Stimulated activated effector memory CD8-positive, alpha-beta T cell treated with anti-CD3 and anti-CD28 coated beads, Interleukin-12 subunit alpha, Interleukin-12 subunit beta, amount 100 ng/mL, for 72 hours (primary cell): ENCODE measurements at regions not wholly inside any gene's neighbourhood (a gene's known extent, or its start where the extent isn't known, plus 50 kb on each side); places are given as distances from the start of the nearest gene placed in this dataset.
"Not testable (repeated sequence)": the region's sequence is repeated elsewhere in the genome, so short reads cannot be mapped to it uniquely, and the experiment has no call there.

ENCODE experiments used
- ATAC-seq: fragments of 150-1000 bp; cut with Tn5 transposase; 2 replicates; pipeline ENCODE4 v1.10.0; 2021
- DNase-seq, 2 donors: peaks; one replicate each; pipeline ENCODE4 v3.0.0; 2021 to 2022; ENCODE audit warnings: low spot score in 2 of 2
- H3K27ac Mint-ChIP-seq: one replicate; pipeline ENCODE4 v1.8.0; 2022; ENCODE audit warnings: mild to moderate bottlenecking, mixed read lengths
- H3K36me3 Mint-ChIP-seq: one replicate; pipeline ENCODE4 v1.8.0; 2022; ENCODE audit warnings: mild to moderate bottlenecking, mixed read lengths
- H3K4me1 Mint-ChIP-seq: one replicate; pipeline ENCODE4 v1.8.0; 2022; ENCODE audit warnings: mixed read lengths
- H3K4me3 Mint-ChIP-seq: one replicate; pipeline ENCODE4 v1.8.0; 2022; ENCODE audit warnings: mild to moderate bottlenecking, mixed read lengths
- H3K9me3 Mint-ChIP-seq: one replicate; pipeline ENCODE4 v1.8.0; 2022; ENCODE audit warnings: mixed read lengths

DNA sequence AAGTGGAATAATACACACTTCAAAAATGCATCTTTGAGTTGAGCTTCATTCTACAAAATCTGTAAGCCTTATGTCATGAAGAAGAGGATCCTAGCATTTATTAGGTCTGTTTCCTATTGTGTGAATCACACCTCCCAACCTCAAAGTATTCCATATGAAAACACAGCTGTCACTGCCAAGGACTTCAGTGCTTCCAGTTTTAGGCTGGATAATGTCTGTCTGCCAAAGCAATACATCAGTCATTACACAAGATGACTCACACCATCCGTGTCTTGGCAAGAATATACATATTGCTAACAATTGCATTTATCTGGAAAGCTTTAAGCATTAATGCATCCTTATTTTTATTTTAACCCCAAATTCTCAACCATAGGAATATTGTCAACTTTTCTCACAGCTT, 125.7 kb upstream of the TMPRSS15 start:
- ATAC-seq (no peak), DNase-seq (no peak)
- Mint-ChIP-seq H3K27ac (no peak overlapping the region), H3K9me3 (peaks cover 12% of the 10 kb centered on the region), H3K4me1 (no peaks in the 10 kb centered on the region), H3K4me3 (no peak overlapping the region), H3K36me3 (no peaks in the 10 kb centered on the region)

DNA sequence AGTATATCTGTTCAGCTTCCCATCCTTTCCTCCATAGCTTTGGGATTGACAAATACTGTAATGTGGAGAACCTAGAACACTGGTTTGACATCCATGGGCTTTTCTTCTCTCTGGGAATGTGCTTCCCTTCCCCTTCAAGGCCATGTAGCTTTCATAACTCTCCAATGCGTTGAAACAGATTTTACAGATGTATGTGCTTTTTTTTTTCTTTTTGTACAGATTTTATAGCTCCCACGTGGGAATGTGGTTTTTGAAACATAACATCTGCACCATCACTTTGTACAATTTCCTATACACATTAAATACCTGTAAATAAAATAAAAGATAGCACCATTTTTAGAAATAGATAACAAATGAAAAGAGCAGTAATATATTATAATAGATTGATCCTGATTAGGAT, 138.5 kb upstream of the TMPRSS15 start:
- ATAC-seq: no peak
- no peaks in the 10 kb centered on the region for H3K36me3 Mint-ChIP-seq
- H3K4me1 Mint-ChIP-seq: no peaks in the 10 kb centered on the region

DNA sequence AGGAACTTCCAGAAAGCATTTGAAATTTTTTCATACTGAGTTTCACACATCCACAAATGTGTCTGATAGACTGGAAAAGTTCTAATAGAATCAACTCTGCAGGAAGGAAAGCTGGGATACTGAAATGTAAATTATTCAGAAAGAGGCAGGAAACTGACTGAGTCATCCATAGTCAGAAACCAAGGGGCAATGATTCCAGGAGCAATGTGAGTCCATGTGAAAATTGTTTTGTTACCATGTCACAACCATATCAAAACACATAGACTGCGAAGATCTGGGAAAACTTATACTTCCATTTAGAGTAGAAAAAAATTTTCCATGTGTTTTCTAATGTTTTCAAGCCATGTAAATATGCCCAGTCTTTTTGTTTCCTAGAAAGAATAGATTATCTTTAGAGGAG, 142.3 kb upstream of the TMPRSS15 start:
- no peak for ATAC-seq
- DNase-seq: no peak
- H3K4me3 Mint-ChIP-seq: no peak overlapping the region
- no peak overlapping the region for H3K27ac Mint-ChIP-seq
- no peaks in the 10 kb centered on the region for H3K4me1 Mint-ChIP-seq
- H3K9me3 Mint-ChIP-seq: peaks cover 13% of the 10 kb centered on the region
- H3K36me3 Mint-ChIP-seq: no peaks in the 10 kb centered on the region

More for the DNA sequence above, 138.5 kb upstream of the TMPRSS15 start:
- peaks cover 17% of the 10 kb centered on the region for H3K9me3 Mint-ChIP-seq
- no peak overlapping the region for H3K27ac Mint-ChIP-seq
- no peak for DNase-seq
- no peak overlapping the region for H3K4me3 Mint-ChIP-seq

DNA sequence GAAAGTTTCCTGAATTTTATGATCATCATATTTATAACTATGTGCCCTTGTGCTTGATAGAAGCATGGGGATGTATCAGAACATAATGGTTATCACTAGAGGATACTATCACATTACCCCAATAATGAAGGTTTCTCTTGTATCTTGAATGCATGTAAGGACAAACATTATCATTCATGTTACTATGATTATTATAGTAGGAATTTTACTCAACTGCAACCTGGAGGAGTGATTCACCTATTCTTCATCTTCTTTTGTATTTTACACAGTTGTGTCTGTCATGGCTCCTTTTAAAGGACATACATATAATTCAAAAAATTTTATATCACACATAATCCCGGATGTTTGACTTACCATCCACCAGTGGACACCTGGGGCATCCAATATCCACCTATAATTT, 143.8 kb upstream of the TMPRSS15 start:
- Mint-ChIP-seq H3K4me3 (no peak overlapping the region), H3K9me3 (peaks cover 12% of the 10 kb centered on the region), H3K36me3 (no peaks in the 10 kb centered on the region), H3K4me1 (no peaks in the 10 kb centered on the region), H3K27ac (no peak overlapping the region)
- ATAC-seq: no peak
- no peak for DNase-seq

DNA sequence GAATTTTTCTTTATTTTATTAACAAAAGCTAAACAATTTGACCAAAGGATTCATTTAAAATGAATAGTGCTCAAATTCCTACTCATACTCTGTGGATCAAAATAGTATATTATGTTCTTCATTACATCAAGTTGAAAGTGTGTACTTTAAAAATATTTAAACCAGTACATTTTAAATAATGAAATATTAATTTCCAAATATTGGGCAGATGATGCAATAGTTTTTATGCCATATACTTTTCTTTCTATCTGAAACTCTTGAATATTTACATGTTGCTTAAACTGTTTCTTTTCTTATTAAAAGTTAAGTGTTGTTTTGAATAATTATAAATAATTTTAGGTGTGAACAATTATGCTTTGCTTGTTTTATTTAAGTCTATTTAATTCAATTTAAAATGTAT, 144.7 kb upstream of the TMPRSS15 start:
- H3K36me3 Mint-ChIP-seq: no peaks in the 10 kb centered on the region
- ATAC-seq: no peak
- DNase-seq: no peak
- no peaks in the 10 kb centered on the region for H3K4me1 Mint-ChIP-seq
- no peak overlapping the region for H3K4me3 Mint-ChIP-seq
- H3K27ac Mint-ChIP-seq: no peak overlapping the region
- H3K9me3 Mint-ChIP-seq: peaks cover 12% of the 10 kb centered on the region

DNA sequence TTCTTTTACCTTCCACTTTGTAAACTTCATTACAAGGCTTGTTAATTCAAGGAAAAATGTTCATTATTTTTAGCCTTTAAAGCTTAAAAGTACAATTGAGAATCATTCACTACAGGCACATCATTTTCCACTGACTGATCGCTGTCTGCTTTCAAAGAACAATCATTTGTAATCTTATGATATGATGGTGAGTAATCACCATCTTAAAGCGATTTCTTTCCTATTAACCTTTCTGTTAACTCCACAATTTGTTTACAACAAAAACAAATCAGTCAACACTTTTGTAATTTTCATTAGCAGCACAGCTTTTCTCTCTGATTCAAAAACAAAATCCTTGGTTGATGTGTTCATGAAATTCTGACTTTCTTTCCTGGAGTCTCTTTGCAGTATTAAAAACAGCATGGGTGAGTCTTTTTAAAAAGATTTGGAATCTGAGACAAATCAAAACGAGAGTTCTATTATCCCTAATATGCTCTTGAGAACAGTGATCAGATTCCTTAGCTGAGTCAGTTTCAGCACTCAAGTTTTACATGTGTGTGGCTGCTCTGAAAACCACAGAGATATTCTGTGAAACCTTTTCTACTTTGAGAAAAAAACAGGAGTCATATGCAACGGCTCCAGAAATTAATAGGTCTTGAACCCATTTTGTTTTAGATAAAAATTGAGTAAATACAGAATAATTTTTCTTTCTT, 145.8 kb upstream of the TMPRSS15 start:
- DNase-seq (no peak), ATAC-seq (no peak)
- Mint-ChIP-seq H3K4me3 (no peak overlapping the region), H3K9me3 (peaks cover 12% of the 10 kb centered on the region), H3K27ac (no peak overlapping the region), H3K4me1 (no peaks in the 10 kb centered on the region), H3K36me3 (no peaks in the 10 kb centered on the region)

DNA sequence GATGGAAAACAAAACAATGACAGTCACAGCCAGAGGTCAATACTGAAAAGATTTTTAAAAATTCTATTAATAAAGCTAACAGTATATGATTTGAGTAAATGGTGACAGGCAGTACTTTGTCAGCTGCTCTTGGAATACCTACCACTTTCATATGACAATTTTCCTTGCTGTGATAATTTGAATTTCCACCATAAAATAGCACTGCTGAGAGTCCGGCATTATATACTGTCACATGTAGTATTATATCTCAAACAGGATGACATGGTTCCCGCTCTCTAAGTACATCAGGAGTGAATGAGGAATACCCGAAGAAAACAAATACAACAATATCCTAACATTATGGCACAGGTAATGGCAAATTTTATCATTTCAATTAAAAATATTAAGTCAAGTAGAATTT, 146.8 kb upstream of the TMPRSS15 start:
- DNase-seq (no peak), ATAC-seq (no peak)
- Mint-ChIP-seq H3K27ac (no peak overlapping the region), H3K9me3 (peaks cover 8% of the 10 kb centered on the region), H3K4me1 (no peaks in the 10 kb centered on the region), H3K4me3 (no peak overlapping the region), H3K36me3 (no peaks in the 10 kb centered on the region)

DNA sequence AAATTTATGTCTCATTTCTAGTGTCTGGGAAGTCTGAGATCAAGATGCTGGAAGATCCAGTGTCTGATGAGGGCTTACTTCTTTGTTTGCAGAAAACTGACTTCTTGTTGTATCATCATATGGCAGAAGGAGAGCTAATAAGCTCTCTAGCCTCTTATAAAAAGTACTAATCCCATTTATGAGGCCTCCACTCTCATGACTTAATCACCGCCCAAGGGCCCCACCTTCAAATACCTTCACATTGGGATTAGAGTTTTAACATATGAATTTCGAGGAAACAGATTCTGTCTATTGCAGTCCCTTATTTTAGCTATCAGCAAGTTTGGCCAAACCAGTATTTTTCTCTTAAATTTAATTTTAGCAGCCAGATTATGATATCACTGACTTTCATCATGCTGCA, 150.2 kb upstream of the TMPRSS15 start:
- H3K4me3 Mint-ChIP-seq: no peak overlapping the region
- H3K36me3 Mint-ChIP-seq: no peaks in the 10 kb centered on the region
- peaks cover 3% of the 10 kb centered on the region for H3K9me3 Mint-ChIP-seq
- ATAC-seq (no peak), DNase-seq (no peak)
- no peak overlapping the region for H3K27ac Mint-ChIP-seq
- H3K4me1 Mint-ChIP-seq: no peaks in the 10 kb centered on the region

DNA sequence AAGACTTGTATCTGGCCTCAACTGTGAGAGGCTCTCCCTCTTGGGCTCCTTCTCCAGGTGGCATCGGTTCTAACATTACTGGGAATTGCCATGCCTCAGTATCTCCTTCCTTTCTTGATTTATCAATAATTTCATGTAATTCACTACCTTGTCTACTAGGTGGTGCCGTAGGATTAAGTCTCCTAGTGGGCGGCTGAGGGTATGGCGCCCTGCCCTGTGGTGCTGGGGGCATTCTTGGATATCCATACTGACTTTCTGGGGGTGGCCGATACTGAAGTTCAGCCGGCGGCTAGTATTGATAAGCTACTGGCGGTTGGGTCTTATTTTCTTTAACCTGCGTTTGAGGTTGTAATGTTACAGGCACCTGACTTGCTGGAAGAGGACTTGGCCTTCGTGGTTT, 164.2 kb upstream of the TMPRSS15 start:
- H3K4me3 Mint-ChIP-seq, H3K36me3 Mint-ChIP-seq, H3K27ac Mint-ChIP-seq, DNase-seq, ATAC-seq, H3K4me1 Mint-ChIP-seq, H3K9me3 Mint-ChIP-seq: not testable (repeated sequence)

DNA sequence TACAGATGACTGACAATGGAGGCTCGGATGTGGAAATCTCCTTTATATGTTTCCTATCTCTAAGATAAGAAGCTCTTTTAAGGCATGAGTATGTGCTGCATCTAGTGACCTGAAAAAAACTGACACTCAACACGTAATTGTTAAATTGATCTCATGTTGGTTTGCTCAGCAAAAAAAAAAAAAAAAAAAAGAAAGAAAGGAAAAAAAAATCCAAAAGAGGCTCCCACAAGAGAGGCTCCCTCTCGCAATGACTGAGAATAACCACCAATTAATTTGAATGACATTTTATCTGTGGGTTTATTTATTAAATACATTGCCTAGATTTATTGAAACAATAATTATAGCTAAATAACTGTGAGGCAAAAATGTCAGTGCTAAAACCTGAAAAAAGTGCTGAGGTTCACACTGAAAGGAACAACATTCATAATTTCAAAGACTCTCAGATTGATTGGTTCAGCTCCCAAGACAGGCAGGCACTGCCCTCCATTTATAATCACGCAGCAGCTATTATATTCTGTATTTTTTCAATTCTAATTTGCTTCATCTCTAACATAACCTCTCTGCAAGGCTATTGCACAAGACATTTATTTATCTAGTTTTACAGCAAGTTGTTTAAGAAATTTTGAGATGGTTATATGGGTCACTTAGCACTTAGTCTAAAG, 184.5 kb upstream of the TMPRSS15 start:
- Mint-ChIP-seq H3K27ac (no peak overlapping the region), H3K9me3 (peaks cover 11% of the 10 kb centered on the region)
- ATAC-seq: no peak

DNA sequence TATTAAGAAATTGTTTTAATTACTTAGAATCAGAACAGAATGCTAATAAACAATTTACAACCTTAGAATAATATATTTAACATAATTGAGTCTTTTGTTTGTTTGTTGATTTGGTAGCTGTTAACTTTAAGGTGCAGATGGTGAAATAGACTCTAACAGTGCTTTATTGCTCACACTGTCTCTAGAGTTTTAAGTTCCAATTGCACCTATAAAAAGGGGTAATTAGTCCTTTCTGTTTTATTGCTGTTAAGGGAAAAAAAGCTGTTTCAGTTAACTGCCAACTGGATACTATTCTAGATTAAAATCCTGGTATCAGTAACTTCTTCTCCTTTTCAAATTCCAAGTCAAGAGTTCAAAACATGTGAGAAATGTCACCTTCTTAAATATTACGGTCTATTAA, 197.6 kb upstream of the TMPRSS15 start:
- DNase-seq (no peak), ATAC-seq (no peak)
- Mint-ChIP-seq H3K36me3 (no peaks in the 10 kb centered on the region), H3K4me3 (no peak overlapping the region), H3K9me3 (peaks cover 4% of the 10 kb centered on the region), H3K27ac (no peak overlapping the region), H3K4me1 (no peaks in the 10 kb centered on the region)

More for the DNA sequence above, 184.5 kb upstream of the TMPRSS15 start:
- Mint-ChIP-seq H3K4me3 (no peak overlapping the region), H3K4me1 (no peaks in the 10 kb centered on the region), H3K36me3 (no peaks in the 10 kb centered on the region)
- no peak for DNase-seq

DNA sequence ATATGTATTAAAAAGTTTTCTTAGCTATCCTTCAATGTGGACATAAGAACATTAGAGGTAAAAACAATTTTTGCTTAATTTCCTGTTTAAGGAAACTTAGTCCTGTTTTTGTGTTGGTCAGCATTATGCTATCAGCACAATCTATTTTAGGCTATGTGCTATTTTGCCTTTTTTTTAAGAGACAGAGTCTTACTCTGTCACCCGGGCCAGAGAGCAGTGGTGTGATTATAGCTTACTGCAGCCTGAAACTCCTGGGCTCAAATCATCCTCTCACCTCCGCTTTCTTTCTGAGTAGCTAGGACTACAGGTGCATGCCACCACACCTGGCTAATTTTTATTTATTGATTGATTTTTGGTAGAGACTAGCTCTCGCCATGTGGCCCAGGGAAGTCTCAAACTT, 199.1 kb upstream of the TMPRSS15 start:
- DNase-seq: no peak
- no peak for ATAC-seq
- Mint-ChIP-seq H3K4me3 (no peak overlapping the region), H3K4me1 (no peaks in the 10 kb centered on the region), H3K36me3 (no peaks in the 10 kb centered on the region), H3K9me3 (peaks cover 4% of the 10 kb centered on the region), H3K27ac (no peak overlapping the region)

DNA sequence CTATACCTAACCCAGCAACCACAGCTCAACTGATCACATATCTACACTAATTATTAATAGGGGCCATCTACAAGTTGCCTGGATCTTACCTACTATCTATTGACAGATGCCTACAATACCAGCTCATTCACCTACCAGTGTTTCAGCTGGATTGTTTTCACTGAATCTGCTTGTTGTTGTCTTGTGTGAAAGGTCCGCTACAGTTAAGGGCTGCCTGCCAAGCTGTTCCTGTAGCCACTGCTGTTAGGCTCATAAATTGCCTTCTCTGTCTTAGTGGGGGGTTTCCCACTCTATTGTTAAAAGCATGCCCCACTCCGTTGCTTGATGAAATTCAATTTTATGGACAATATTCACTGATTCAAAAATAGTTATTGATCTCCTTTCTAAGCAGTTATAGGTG, 199.7 kb upstream of the TMPRSS15 start:
- DNase-seq: no peak
- Mint-ChIP-seq H3K4me3 (no peak overlapping the region), H3K4me1 (no peaks in the 10 kb centered on the region), H3K9me3 (peaks cover 4% of the 10 kb centered on the region), H3K27ac (no peak overlapping the region), H3K36me3 (no peaks in the 10 kb centered on the region)
- ATAC-seq: no peak

DNA sequence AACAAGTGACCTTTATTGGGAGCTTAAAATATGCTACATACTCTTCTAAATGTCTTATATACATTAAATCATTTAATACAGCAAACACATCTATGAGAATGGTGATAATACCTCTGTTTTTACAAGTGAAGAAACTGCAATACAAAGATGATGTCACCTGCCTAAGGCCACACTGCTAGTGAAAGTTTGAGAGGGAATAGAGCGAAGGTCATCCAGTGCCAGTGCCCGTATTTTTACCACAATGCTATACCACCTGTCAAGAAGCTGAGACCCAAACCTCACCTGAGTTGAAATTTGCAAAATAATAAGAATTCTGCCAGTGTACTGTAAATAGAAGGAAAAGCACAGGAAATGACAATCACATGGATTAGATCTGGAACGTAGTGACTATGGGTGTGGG, 200.4 kb upstream of the TMPRSS15 start:
- Mint-ChIP-seq H3K27ac (no peak overlapping the region), H3K36me3 (no peaks in the 10 kb centered on the region), H3K4me1 (no peaks in the 10 kb centered on the region), H3K4me3 (no peak overlapping the region), H3K9me3 (peaks cover 4% of the 10 kb centered on the region)
- ATAC-seq (no peak), DNase-seq (no peak)

DNA sequence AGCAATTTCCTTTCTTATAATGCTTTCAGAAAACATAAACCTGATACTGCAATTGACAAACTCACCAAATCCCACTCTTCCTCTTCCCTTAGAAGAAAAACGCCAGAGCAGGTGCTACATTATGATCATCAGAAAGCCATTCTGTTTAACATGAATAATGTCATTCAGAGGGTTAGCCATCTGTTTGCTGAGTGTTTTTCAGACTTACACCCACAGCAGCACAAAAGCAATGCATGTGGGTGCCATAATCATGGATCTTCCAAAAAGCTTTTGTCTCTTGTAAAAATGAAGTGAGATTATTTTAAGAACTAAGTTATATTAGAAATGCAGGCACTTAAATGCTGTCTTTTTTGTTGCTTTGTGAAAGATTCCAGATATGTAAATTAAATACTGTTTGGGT, 204.6 kb upstream of the TMPRSS15 start:
- Mint-ChIP-seq H3K36me3 (no peaks in the 10 kb centered on the region), H3K27ac (no peak overlapping the region), H3K9me3 (peaks cover 5% of the 10 kb centered on the region), H3K4me3 (no peak overlapping the region), H3K4me1 (no peaks in the 10 kb centered on the region)
- ATAC-seq (no peak), DNase-seq (no peak)

DNA sequence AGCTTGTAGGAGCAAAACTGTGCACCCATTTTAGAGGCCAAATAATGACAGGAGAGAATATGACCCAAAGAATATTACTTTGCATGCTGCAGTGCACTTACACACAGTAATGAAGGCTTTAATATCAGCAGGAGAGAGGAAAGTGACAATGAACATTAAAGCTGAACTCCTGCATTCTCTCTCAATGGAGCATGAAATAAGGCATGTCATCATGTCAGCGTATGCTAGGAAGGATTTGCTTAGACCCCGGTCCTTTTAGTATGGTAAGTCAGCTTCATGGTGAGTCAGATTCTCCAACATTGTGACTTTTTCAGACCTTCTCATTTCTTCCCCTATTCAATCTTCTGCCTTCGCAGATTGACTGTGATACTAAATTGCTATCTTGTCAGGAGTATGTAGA, 210.7 kb upstream of the TMPRSS15 start:
- Mint-ChIP-seq H3K9me3 (peaks cover 7% of the 10 kb centered on the region), H3K36me3 (no peaks in the 10 kb centered on the region), H3K4me3 (no peak overlapping the region), H3K27ac (no peak overlapping the region), H3K4me1 (no peaks in the 10 kb centered on the region)
- DNase-seq: no peak
- ATAC-seq: no peak
